GM23248 (cell line): ENCODE measurements at regions not wholly inside any gene's neighbourhood (a gene's known extent, or its start where the extent isn't known, plus 50 kb on each side); places are given as distances from the start of the nearest gene placed in this dataset.

Source experiments
- EZH2 ChIP-seq: fragments of 200-600 bp; sonication (generic); IDR thresholded peaks from 2 replicates; pipeline ENCODE4 v1.6.1; 2018; ENCODE audit warnings: antibody characterized with exemption, mild to moderate bottlenecking; ENCODE audit not compliant: insufficient read depth, poor library complexity, severe bottlenecking
- EZH2phosphoT487 ChIP-seq: fragments of 200-600 bp; sonication (generic); IDR thresholded peaks from 2 replicates; pipeline ENCODE4 v1.6.1; 2018; ENCODE audit warnings: antibody characterized with exemption, moderate library complexity, mild to moderate bottlenecking, low read depth; ENCODE audit not compliant: insufficient read depth

DNA sequence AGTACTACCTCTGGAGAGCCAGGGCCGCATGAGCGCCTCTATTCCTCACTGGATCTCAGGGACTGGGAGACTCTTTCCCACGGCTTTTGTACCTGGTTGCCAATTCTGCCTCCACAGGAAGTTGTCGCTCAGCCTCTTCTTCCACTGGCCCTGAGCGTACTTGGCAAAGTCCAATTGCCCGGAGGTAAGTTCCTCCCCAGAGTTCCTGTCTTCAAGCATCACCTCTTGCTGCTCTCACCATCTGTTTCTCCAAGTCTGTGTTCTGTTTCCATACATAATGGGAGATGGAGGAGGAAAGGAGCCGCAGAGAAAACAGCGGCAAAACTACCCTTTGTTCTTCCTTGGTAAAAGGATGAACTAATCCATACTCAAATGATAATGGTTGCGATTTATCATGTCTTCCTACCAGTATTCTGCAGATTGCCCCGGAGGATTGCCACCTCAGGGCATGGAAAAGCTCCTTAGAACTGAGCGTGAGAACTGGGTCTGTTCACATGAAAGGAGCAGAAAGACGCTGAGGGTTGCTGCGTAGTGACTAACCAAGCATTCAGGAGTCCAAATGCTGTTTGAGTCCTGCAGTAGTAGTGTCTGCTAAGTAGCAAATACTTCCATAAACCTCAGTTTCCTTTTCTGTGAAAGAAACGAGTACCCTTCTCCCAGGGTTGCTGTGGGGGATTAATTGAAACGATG lies 170.2 kb upstream of the GLI3 start:
- TF ChIP-seq EZH2phosphoT487: no peak
- no peak for TF ChIP-seq EZH2
